A549 (cell line): ENCODE measurements at regions not wholly inside any gene's neighbourhood (a gene's known extent, or its start where the extent isn't known, plus 50 kb on each side); places are given as distances from the start of the nearest gene placed in this dataset.

ENCODE experiments used
- CHD4 ChIP-seq: fragments of 200-600 bp; sonication (generic); IDR thresholded peaks from 2 replicates; pipeline ENCODE4 v1.6.1; 2016; ENCODE audit warnings: antibody characterized with exemption, mild to moderate bottlenecking, borderline replicate concordance
- JUN ChIP-seq, 2 experiments: fragments of >200 bp; sonication (Bioruptor Twin); formaldehyde crosslinking; IDR thresholded peaks; 2 replicates in 1 of 2; 3 replicates in 1 of 2; pipeline ENCODE4 v1.6.1; 2016 to 2017
- NR3C1 ChIP-seq: fragments of >200 bp; sonication (Bioruptor Twin); formaldehyde crosslinking; IDR thresholded peaks from 3 replicates; pipeline ENCODE4 v1.6.1; 2017
- POLR2A ChIP-seq: IDR thresholded peaks from 2 replicates; pipeline ENCODE4 v1.6.1; 2012; ENCODE audit warnings: mild to moderate bottlenecking, low read length
- RAD21 ChIP-seq, 2 experiments: fragments of >200 bp in 1 of 2; sonication (Bioruptor Twin) in 1 of 2; formaldehyde crosslinking in 1 of 2; IDR thresholded peaks in 1 of 2; conservative IDR thresholded peaks in 1 of 2; 2 replicates in 1 of 2; 3 replicates in 1 of 2; pipeline ENCODE4 v1.6.1; 2012 to 2018; ENCODE audit warnings: inconsistent platforms in 1 of 2
- TP53 ChIP-seq: fragments of 250-450 bp; sonication (Bioruptor Pico); IDR thresholded peaks from 2 replicates; pipeline ENCODE4 v1.5.0; 2021; ENCODE audit warnings: mild to moderate bottlenecking, moderate library complexity
- ZC3H11A ChIP-seq: fragments of 450-650 bp; IDR thresholded peaks from 2 replicates; pipeline ENCODE4 v1.6.1; 2014; ENCODE audit warnings: antibody characterized with exemption, mild to moderate bottlenecking
- ZFP36 ChIP-seq: fragments of 450-650 bp; IDR thresholded peaks from 2 replicates; pipeline ENCODE4 v1.6.1; 2014; ENCODE audit warnings: borderline replicate concordance; ENCODE audit not compliant: partially characterized antibody
- TF ChIP-seq, protein P1 (sequence below): fragments of >200 bp; sonication (Bioruptor Twin); formaldehyde crosslinking; IDR thresholded peaks from 3 replicates; pipeline ENCODE4 v1.5.1; 2016
- TF ChIP-seq, protein P2 (sequence below): fragments of 450-650 bp; IDR thresholded peaks from 2 replicates; pipeline ENCODE4 v1.6.1; 2014; ENCODE audit warnings: antibody characterized with exemption
- TF ChIP-seq, protein P3 (sequence below): fragments of 200-600 bp; sonication (generic); IDR thresholded peaks from 2 replicates; pipeline ENCODE4 v1.6.1; 2016; ENCODE audit warnings: antibody characterized with exemption, mild to moderate bottlenecking, moderate library complexity
- TF ChIP-seq, protein P4 (sequence below): IDR thresholded peaks from 2 replicates; pipeline ENCODE4 v1.6.1; 2012
- TF ChIP-seq, protein P5 (sequence below): IDR thresholded peaks from 2 replicates; pipeline ENCODE4 v1.6.1; 2012

DNA sequence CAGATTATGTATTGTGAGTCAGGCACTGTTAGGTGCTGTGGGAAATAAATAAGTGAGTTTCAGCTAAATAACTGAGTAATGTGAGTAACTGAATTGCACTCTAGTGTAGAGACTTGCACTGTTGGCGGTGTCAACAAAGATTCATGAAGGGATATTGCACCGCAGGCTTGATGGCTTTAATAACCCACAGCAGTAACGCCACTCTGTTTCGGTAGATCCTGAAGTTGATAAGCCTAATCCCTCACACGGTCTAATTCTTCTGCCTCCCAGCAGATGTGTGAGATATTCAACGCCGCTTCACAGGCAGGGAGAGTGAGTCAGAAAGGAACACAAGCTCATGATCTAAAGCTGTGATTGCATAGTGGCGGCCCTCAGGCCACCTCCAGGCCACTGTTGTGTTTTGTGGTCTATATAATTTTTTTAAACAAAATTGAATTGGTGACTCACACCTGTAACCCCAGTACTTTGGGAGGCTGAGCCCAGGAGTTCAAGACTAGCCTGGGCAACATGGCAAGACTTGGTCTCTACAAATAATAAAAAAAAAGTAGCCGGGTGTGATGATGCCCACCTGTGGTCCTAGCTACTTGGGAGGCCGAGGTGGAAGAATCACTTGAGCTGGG, 94.3 kb downstream of the LIPG start:
- TF ChIP-seq, protein P1, sequence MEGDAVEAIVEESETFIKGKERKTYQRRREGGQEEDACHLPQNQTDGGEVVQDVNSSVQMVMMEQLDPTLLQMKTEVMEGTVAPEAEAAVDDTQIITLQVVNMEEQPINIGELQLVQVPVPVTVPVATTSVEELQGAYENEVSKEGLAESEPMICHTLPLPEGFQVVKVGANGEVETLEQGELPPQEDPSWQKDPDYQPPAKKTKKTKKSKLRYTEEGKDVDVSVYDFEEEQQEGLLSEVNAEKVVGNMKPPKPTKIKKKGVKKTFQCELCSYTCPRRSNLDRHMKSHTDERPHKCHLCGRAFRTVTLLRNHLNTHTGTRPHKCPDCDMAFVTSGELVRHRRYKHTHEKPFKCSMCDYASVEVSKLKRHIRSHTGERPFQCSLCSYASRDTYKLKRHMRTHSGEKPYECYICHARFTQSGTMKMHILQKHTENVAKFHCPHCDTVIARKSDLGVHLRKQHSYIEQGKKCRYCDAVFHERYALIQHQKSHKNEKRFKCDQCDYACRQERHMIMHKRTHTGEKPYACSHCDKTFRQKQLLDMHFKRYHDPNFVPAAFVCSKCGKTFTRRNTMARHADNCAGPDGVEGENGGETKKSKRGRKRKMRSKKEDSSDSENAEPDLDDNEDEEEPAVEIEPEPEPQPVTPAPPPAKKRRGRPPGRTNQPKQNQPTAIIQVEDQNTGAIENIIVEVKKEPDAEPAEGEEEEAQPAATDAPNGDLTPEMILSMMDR: no peak
- TF ChIP-seq ZC3H11A (no peak), JUN (IDR thresholded peaks at IDR 0.05) (no peak), RAD21 (conservative IDR thresholded peaks at IDR 0.05 in 1 of 2, IDR thresholded peaks at IDR 0.05 in 1 of 2) (no peak), CHD4 (no peak), NR3C1 (no peak), TP53 (no peak), POLR2A (no peak), ZFP36 (no peak)
- TF ChIP-seq, protein P2, sequence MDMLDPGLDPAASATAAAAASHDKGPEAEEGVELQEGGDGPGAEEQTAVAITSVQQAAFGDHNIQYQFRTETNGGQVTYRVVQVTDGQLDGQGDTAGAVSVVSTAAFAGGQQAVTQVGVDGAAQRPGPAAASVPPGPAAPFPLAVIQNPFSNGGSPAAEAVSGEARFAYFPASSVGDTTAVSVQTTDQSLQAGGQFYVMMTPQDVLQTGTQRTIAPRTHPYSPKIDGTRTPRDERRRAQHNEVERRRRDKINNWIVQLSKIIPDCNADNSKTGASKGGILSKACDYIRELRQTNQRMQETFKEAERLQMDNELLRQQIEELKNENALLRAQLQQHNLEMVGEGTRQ: no peak
- TF ChIP-seq, protein P3, sequence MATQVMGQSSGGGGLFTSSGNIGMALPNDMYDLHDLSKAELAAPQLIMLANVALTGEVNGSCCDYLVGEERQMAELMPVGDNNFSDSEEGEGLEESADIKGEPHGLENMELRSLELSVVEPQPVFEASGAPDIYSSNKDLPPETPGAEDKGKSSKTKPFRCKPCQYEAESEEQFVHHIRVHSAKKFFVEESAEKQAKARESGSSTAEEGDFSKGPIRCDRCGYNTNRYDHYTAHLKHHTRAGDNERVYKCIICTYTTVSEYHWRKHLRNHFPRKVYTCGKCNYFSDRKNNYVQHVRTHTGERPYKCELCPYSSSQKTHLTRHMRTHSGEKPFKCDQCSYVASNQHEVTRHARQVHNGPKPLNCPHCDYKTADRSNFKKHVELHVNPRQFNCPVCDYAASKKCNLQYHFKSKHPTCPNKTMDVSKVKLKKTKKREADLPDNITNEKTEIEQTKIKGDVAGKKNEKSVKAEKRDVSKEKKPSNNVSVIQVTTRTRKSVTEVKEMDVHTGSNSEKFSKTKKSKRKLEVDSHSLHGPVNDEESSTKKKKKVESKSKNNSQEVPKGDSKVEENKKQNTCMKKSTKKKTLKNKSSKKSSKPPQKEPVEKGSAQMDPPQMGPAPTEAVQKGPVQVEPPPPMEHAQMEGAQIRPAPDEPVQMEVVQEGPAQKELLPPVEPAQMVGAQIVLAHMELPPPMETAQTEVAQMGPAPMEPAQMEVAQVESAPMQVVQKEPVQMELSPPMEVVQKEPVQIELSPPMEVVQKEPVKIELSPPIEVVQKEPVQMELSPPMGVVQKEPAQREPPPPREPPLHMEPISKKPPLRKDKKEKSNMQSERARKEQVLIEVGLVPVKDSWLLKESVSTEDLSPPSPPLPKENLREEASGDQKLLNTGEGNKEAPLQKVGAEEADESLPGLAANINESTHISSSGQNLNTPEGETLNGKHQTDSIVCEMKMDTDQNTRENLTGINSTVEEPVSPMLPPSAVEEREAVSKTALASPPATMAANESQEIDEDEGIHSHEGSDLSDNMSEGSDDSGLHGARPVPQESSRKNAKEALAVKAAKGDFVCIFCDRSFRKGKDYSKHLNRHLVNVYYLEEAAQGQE: no peak
- TF ChIP-seq, protein P4, sequence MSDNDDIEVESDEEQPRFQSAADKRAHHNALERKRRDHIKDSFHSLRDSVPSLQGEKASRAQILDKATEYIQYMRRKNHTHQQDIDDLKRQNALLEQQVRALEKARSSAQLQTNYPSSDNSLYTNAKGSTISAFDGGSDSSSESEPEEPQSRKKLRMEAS: no peak
- TF ChIP-seq, protein P5, sequence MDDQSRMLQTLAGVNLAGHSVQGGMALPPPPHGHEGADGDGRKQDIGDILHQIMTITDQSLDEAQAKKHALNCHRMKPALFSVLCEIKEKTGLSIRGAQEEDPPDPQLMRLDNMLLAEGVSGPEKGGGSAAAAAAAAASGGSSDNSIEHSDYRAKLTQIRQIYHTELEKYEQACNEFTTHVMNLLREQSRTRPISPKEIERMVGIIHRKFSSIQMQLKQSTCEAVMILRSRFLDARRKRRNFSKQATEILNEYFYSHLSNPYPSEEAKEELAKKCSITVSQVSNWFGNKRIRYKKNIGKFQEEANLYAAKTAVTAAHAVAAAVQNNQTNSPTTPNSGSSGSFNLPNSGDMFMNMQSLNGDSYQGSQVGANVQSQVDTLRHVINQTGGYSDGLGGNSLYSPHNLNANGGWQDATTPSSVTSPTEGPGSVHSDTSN: no peak
